DMS79 (cell line): ENCODE measurements at regions not wholly inside any gene's neighbourhood (a gene's known extent, or its start where the extent isn't known, plus 50 kb on each side); places are given as distances from the start of the nearest gene placed in this dataset.

ENCODE experiments used
- DNase-seq: peaks from one replicate; lab custom pipeline; 2025; lab: John Stamatoyannopoulos, UW

- no peak for DNase-seq
Observed at GRCh38 chr5:24714746-24715145, 70.0 kb upstream of the CDH10 start.

GRCh38 chr5:24712947-24713346 lies 68.2 kb upstream of the CDH10 start:
- no peak for DNase-seq

GRCh38 chr5:24712047-24712446 lies 67.3 kb upstream of the CDH10 start:
- no peak for DNase-seq

GRCh38 chr5:24703934-24704333 lies 59.2 kb upstream of the CDH10 start:
- DNase-seq, result no peak
